DOHH2 (cell line): ENCODE measurements at regions not wholly inside any gene's neighbourhood (a gene's known extent, or its start where the extent isn't known, plus 50 kb on each side); places are given as distances from the start of the nearest gene placed in this dataset.

ENCODE experiments used
- H3F3A ChIP-seq: fragments of 200-600 bp; sonication (generic), shearing (Covaris generic); 2 replicates; pipeline ENCODE4 v1.6.0; 2016; ENCODE audit warnings: antibody characterized with exemption, mild to moderate bottlenecking; ENCODE audit not compliant: control insufficient read depth, insufficient read depth
- H3K27ac ChIP-seq: fragments of 200-600 bp; sonication (generic); 2 replicates; pipeline ENCODE4 v1.5.1; 2014; ENCODE audit warnings: low read depth, mild to moderate bottlenecking, low read length, moderate library complexity
- H3K27me3 ChIP-seq: fragments of 200-600 bp; sonication (generic); 2 replicates; pipeline ENCODE4 v1.6.1; 2014; ENCODE audit warnings: mild to moderate bottlenecking, low read length, mixed read lengths; ENCODE audit not compliant: control insufficient read depth
- H3K36me3 ChIP-seq: fragments of 200-600 bp; sonication (generic); 2 replicates; pipeline ENCODE4 v1.6.1; 2014; ENCODE audit warnings: mild to moderate bottlenecking, low read length, moderate library complexity, mixed read lengths; ENCODE audit not compliant: control insufficient read depth
- H3K4me1 ChIP-seq: fragments of 200-600 bp; sonication (generic); 2 replicates; pipeline ENCODE4 v1.6.1; 2014; ENCODE audit warnings: mild to moderate bottlenecking, low read length, mixed read lengths; ENCODE audit not compliant: control insufficient read depth
- H3K4me2 ChIP-seq: fragments of 200-600 bp; sonication (generic); 2 replicates; pipeline ENCODE4 v1.6.0; 2014; ENCODE audit warnings: mild to moderate bottlenecking, low read length, moderate library complexity
- H3K4me3 ChIP-seq: fragments of 200-600 bp; sonication (generic); 2 replicates; pipeline ENCODE4 v1.5.1; 2014; ENCODE audit warnings: mild to moderate bottlenecking, low read length, mixed read lengths
- H3K79me2 ChIP-seq: fragments of 200-600 bp; sonication (generic); 2 replicates; pipeline ENCODE4 v1.6.1; 2014; ENCODE audit warnings: mild to moderate bottlenecking, low read length, mixed read lengths; ENCODE audit not compliant: control insufficient read depth
- H3K9me2 ChIP-seq: fragments of 200-600 bp; sonication (generic); replicated peaks from 2 replicates; pipeline ENCODE4 v1.6.1; 2014; ENCODE audit warnings: mild to moderate bottlenecking, low read length, mixed read lengths; ENCODE audit not compliant: control insufficient read depth
- H3K9me3 ChIP-seq: fragments of 200-600 bp; sonication (generic); 2 replicates; pipeline ENCODE4 v1.6.1; 2014; ENCODE audit warnings: antibody characterized with exemption, low read length, mixed read lengths; ENCODE audit not compliant: control insufficient read depth, insufficient read depth
- H4K20me1 ChIP-seq: fragments of 200-600 bp; sonication (generic); 2 replicates; pipeline ENCODE4 v1.6.0; 2014; ENCODE audit warnings: low read depth, mild to moderate bottlenecking, antibody characterized with exemption, low read length, moderate library complexity; ENCODE audit not compliant: control insufficient read depth, insufficient read depth
- CTCF ChIP-seq: fragments of 200-600 bp; sonication (generic); IDR thresholded peaks from one replicate; pipeline ENCODE4 v1.5.1; 2014; ENCODE audit warnings: antibody characterized with exemption, mild to moderate bottlenecking, low read depth, low read length; ENCODE audit not compliant: poor library complexity, severe bottlenecking
- EZH2phosphoT487 ChIP-seq: fragments of 200-600 bp; sonication (generic); IDR thresholded peaks from 2 replicates; pipeline ENCODE4 v1.6.1; 2017; ENCODE audit warnings: borderline replicate concordance, mild to moderate bottlenecking, antibody characterized with exemption, low read length, moderate library complexity, mixed read lengths

- no peak for TF ChIP-seq CTCF
- TF ChIP-seq EZH2phosphoT487 = no peak
- H3F3A ChIP-seq = no peaks in the 10 kb centered on the region
- no peaks in the 10 kb centered on the region for H3K36me3 ChIP-seq
- H3K27ac ChIP-seq = no peak overlapping the region
- H3K9me3 ChIP-seq = no peaks in the 10 kb centered on the region; the same call in 1 of the 2 replicates
- H3K9me2 ChIP-seq = no peaks in the 10 kb centered on the region
- no peaks in the 10 kb centered on the region for H3K27me3 ChIP-seq
- no peaks in the 10 kb centered on the region for H3K79me2 ChIP-seq
- no peak overlapping the region for H3K4me3 ChIP-seq
- H3K4me1 ChIP-seq = no peaks in the 10 kb centered on the region
- H4K20me1 ChIP-seq = no peaks in the 10 kb centered on the region
- H3K4me2 ChIP-seq = no peak overlapping the region
Observed at GRCh38 chr6:120996340-120996739, 337.9 kb downstream of the TBC1D32 start.

GRCh38 chr6:120994573-120994967 is 339.7 kb downstream of the TBC1D32 start:
- no peaks in the 10 kb centered on the region for H3K9me2 ChIP-seq
- H3F3A ChIP-seq = no peaks in the 10 kb centered on the region
- no peaks in the 10 kb centered on the region for H3K4me1 ChIP-seq
- no peak for TF ChIP-seq CTCF
- TF ChIP-seq EZH2phosphoT487 = no peak
- H4K20me1 ChIP-seq = no peaks in the 10 kb centered on the region
- no peaks in the 10 kb centered on the region for H3K27me3 ChIP-seq
- H3K79me2 ChIP-seq = no peaks in the 10 kb centered on the region
- H3K4me3 ChIP-seq = no peak overlapping the region
- H3K36me3 ChIP-seq = no peaks in the 10 kb centered on the region
- no peak overlapping the region for H3K4me2 ChIP-seq
- H3K27ac ChIP-seq = no peak overlapping the region
- no peaks in the 10 kb centered on the region for H3K9me3 ChIP-seq

GRCh38 chr6:120993929-120994572 is 340.2 kb downstream of the TBC1D32 start:
- Histone ChIP-seq H3K4me1 (no peaks in the 10 kb centered on the region), H3K9me3 (no peaks in the 10 kb centered on the region), H3F3A (no peaks in the 10 kb centered on the region), H3K4me2 (no peak overlapping the region), H3K4me3 (no peak overlapping the region), H3K27me3 (no peaks in the 10 kb centered on the region), H3K36me3 (no peaks in the 10 kb centered on the region), H3K27ac (no peak overlapping the region), H3K9me2 (no peaks in the 10 kb centered on the region), H3K79me2 (no peaks in the 10 kb centered on the region), H4K20me1 (no peaks in the 10 kb centered on the region)
- TF ChIP-seq CTCF (no peak), EZH2phosphoT487 (no peak)
